PC-9 (cell line): ENCODE measurements at regions not wholly inside any gene's neighbourhood (a gene's known extent, or its start where the extent isn't known, plus 50 kb on each side); places are given as distances from the start of the nearest gene placed in this dataset.

ENCODE experiments used
- BruUV-seq: library from RNA; stranded (reverse); fragments of 400-500 nt; replicated peaks from 2 replicates; lab custom pipeline; 2021; lab: Mats Ljungman, UMichigan
- CTCF ChIA-PET: fragments of 300-600 bp; sonication (Branson Sonifier 250); formaldehyde crosslinking; loops from one replicate; lab custom pipeline; 2022; ENCODE audit warnings: antibody characterized with exemption; lab: Charles Lee
- POLR2A ChIA-PET: fragments of 300-600 bp; sonication (Branson Sonifier 250); formaldehyde crosslinking; loops from one replicate; lab custom pipeline; 2022; ENCODE audit warnings: antibody characterized with exemption; ENCODE audit not compliant: unreplicated experiment; lab: Charles Lee
- DNase-seq, 2 experiments: peaks; one replicate each; pipeline versions ENCODE4 v3.0.0 to v3.0.0-alpha.2; 2015 to 2022; ENCODE audit warnings: mixed read lengths in 1 of 2
- H2AFZ ChIP-seq: fragments of 200-600 bp; sonication (generic); 2 replicates; pipeline ENCODE4 v1.8.1; 2017; ENCODE audit warnings: antibody characterized with exemption
- H3F3A ChIP-seq: fragments of 200-600 bp; sonication (generic); 2 replicates; pipeline ENCODE4 v1.8.1; 2017; ENCODE audit warnings: antibody characterized with exemption, mild to moderate bottlenecking, low read depth; ENCODE audit not compliant: insufficient read depth
- H3K27ac ChIP-seq: fragments of 200-600 bp; sonication (generic); 2 replicates; pipeline ENCODE4 v1.6.1; 2016; ENCODE audit warnings: mixed run types
- H3K27me3 ChIP-seq: fragments of 200-600 bp; sonication (generic); 2 replicates; pipeline ENCODE4 v1.6.1; 2016; ENCODE audit warnings: low read depth, mixed run types; ENCODE audit not compliant: insufficient read depth
- H3K36me3 ChIP-seq: fragments of 200-600 bp; sonication (generic); 2 replicates; pipeline ENCODE4 v1.6.1; 2016; ENCODE audit warnings: low read depth, mixed run types
- H3K4me1 ChIP-seq: fragments of 200-600 bp; sonication (generic); replicated peaks from 2 replicates; pipeline ENCODE4 v1.6.1; 2016; ENCODE audit warnings: mixed run types; ENCODE audit not compliant: insufficient read depth
- H3K4me2 ChIP-seq: fragments of 200-600 bp; sonication (generic); 2 replicates; pipeline ENCODE4 v1.6.1; 2017; ENCODE audit warnings: mixed run types
- H3K4me3 ChIP-seq: fragments of 200-600 bp; sonication (generic); 2 replicates; pipeline ENCODE4 v1.6.1; 2016; ENCODE audit warnings: mixed run types
- H3K79me2 ChIP-seq: fragments of 200-600 bp; sonication (generic); 2 replicates; pipeline ENCODE4 v1.6.1; 2017; ENCODE audit warnings: low read depth, mixed run types
- H3K9me2 ChIP-seq: fragments of 200-600 bp; sonication (generic); 2 replicates; pipeline ENCODE4 v1.8.1; 2017; ENCODE audit warnings: mild to moderate bottlenecking; ENCODE audit not compliant: insufficient read depth
- H3K9me3 ChIP-seq: fragments of 200-600 bp; sonication (generic); 2 replicates; pipeline ENCODE4 v1.8.1; 2016; ENCODE audit warnings: low read depth; ENCODE audit not compliant: insufficient read depth
- H4K20me1 ChIP-seq: fragments of 200-600 bp; sonication (generic); 2 replicates; pipeline ENCODE4 v1.8.1; 2017; ENCODE audit not compliant: insufficient read depth
- CTCF ChIP-seq: fragments of 200-600 bp; sonication (generic); conservative IDR thresholded peaks from 2 replicates; pipeline ENCODE4 v1.6.1; 2017; ENCODE audit warnings: mixed run types, antibody characterized with exemption, mild to moderate bottlenecking, moderate library complexity
- EZH2 ChIP-seq: fragments of 200-600 bp; sonication (generic); IDR thresholded peaks from 2 replicates; pipeline ENCODE4 v1.8.0; 2017; ENCODE audit warnings: antibody characterized with exemption, low read depth
- intact Hi-C: fragments of 100-400 bp; cut with micrococcal nuclease; formaldehyde crosslinking; loops from one replicate; pipeline ENCODE4 v1.10.0; 2022; ENCODE audit not compliant: unreplicated experiment

- Histone ChIP-seq H3K79me2 (no peaks in the 10 kb centered on the region), H3K4me2 (no peak overlapping the region), H4K20me1 (no peaks in the 10 kb centered on the region), H3F3A (no peaks in the 10 kb centered on the region), H3K9me3 (no peaks in the 10 kb centered on the region), H2AFZ (no peak overlapping the region), H3K9me2 (no peaks in the 10 kb centered on the region), H3K27ac (no peak overlapping the region), H3K27me3 (no peaks in the 10 kb centered on the region), H3K4me1 (no peaks in the 10 kb centered on the region), H3K4me3 (no peak overlapping the region), H3K36me3 (no peaks in the 10 kb centered on the region)
- ChIA-PET POLR2A (no interaction called here), CTCF (no interaction called here)
- no peak for DNase-seq
- TF ChIP-seq EZH2, result no peak
- TF ChIP-seq CTCF, result no peak
- intact Hi-C loops, result no loop called here
- no TSS peak for BruUV-seq
These were observed 202.6 kb downstream of the BUB3 start for GRCh38 chr10:123356799-123357198.

GRCh38 chr10:123357421-123357930, 203.3 kb downstream of the BUB3 start:
- intact Hi-C loops, result no loop called here
- Histone ChIP-seq H3F3A (no peaks in the 10 kb centered on the region), H3K4me1 (no peaks in the 10 kb centered on the region)

GRCh38 chr10:123359539-123359938, 205.3 kb downstream of the BUB3 start:
- no TSS peak for BruUV-seq
- H3K9me3 ChIP-seq, result no peaks in the 10 kb centered on the region
- no peaks in the 10 kb centered on the region for H4K20me1 ChIP-seq
- no peak for DNase-seq
- intact Hi-C loops, result no loop called here
- no peaks in the 10 kb centered on the region for H3K79me2 ChIP-seq
- H3K27ac ChIP-seq, result no peak overlapping the region
- no peak for TF ChIP-seq EZH2
- no peak for TF ChIP-seq CTCF
- ChIA-PET CTCF (no interaction called here), POLR2A (no interaction called here)
- H3F3A ChIP-seq, result no peaks in the 10 kb centered on the region
- no peaks in the 10 kb centered on the region for H3K27me3 ChIP-seq
- no peak overlapping the region for H3K4me2 ChIP-seq
- H3K4me1 ChIP-seq, result no peaks in the 10 kb centered on the region
- H3K9me2 ChIP-seq, result no peaks in the 10 kb centered on the region
- H3K4me3 ChIP-seq, result no peak overlapping the region
- no peaks in the 10 kb centered on the region for H3K36me3 ChIP-seq
- H2AFZ ChIP-seq, result no peak overlapping the region

More at GRCh38 chr10:123357421-123357930, 203.3 kb downstream of the BUB3 start:
- Histone ChIP-seq H3K27me3 (no peaks in the 10 kb centered on the region), H4K20me1 (no peaks in the 10 kb centered on the region), H3K9me3 (no peaks in the 10 kb centered on the region), H3K4me2 (no peak overlapping the region), H3K36me3 (no peaks in the 10 kb centered on the region), H2AFZ (no peak overlapping the region), H3K4me3 (no peak overlapping the region), H3K79me2 (no peaks in the 10 kb centered on the region), H3K27ac (no peak overlapping the region), H3K9me2 (no peaks in the 10 kb centered on the region)
- DNase-seq, result no peak
- ChIA-PET CTCF (no interaction called here), POLR2A (no interaction called here)
- BruUV-seq, result no TSS peak
- TF ChIP-seq EZH2 (no peak), CTCF (no peak)
